HepG2 (cell line): ENCODE measurements at regions not wholly inside any gene's neighbourhood (a gene's known extent, or its start where the extent isn't known, plus 50 kb on each side); places are given as distances from the start of the nearest gene placed in this dataset.

ENCODE experiments used
- ATAC-seq: fragments of 200-7000 bp; cut with Tn5 transposase; 3 replicates; pipeline ENCODE4 v1.9.1; 2020; ENCODE audit warnings: mild to moderate bottlenecking, moderate library complexity
- BruUV-seq: library from RNA; stranded (reverse); fragments of 400-500 nt; replicated peaks from 2 replicates; lab custom pipeline; 2021; lab: Mats Ljungman, UMichigan
- CTCF ChIA-PET: fragments of 300-600 bp; formaldehyde crosslinking; extraction: SDS; loops from one replicate; lab custom pipeline; 2021; ENCODE audit warnings: low total read pairs, inconsistent platforms, low intra/inter-chr PET ratio; lab: Yijun Ruan, JAX
- POLR2A ChIA-PET: fragments of 350-600 bp; sonication (Branson Sonifier 250); formaldehyde crosslinking; loops from one replicate; lab custom pipeline; 2020; ENCODE audit warnings: antibody characterized with exemption, inconsistent platforms; lab: Yijun Ruan, JAX
- DNase-seq: peaks from one replicate; pipeline ENCODE4 v3.0.0-alpha.2; 2015; ENCODE audit warnings: low spot score
- FAIRE-seq: peaks from 3 replicates; lab custom pipeline; 2011; peaks lifted over from hg19 to GRCh38; lab: Jason Lieb, UNC
- H2AFZ ChIP-seq: one replicate; pipeline ENCODE4 v1.6.1; 2011; ENCODE audit warnings: low read length, inconsistent platforms
- H3K27ac ChIP-seq: fragments of 300-600 bp; 3 replicates; pipeline ENCODE4 v1.8.0; 2011; ENCODE audit warnings: mixed run types, mild to moderate bottlenecking, mixed read lengths, low read length, inconsistent platforms; ENCODE audit not compliant: insufficient read depth; ENCODE audit errors: extremely low read length
- H3K27me3 ChIP-seq, 2 experiments: fragments of 200-600 bp in 1 of 2; 2 replicates in 1 of 2; 3 replicates in 1 of 2; pipeline versions ENCODE4 v1.6.0 to v1.8.0; 2011; ENCODE audit warnings: low read length in 2 of 2, mild to moderate bottlenecking in 2 of 2, moderate library complexity in 2 of 2, inconsistent platforms in 1 of 2; ENCODE audit not compliant: insufficient read depth in 2 of 2, control insufficient read depth in 1 of 2
- H3K36me3 ChIP-seq, 2 experiments: fragments of 200-600 bp in 1 of 2; replicated peaks in 1 of 2; 2 replicates in 1 of 2; 3 replicates in 1 of 2; pipeline versions ENCODE4 v1.5.1 to v1.8.0; 2011; ENCODE audit warnings: low read length in 2 of 2, inconsistent platforms in 1 of 2; ENCODE audit not compliant: insufficient read depth in 2 of 2, control insufficient read depth in 1 of 2
- H3K4me1 ChIP-seq: 2 replicates; pipeline ENCODE4 v1.5.1; 2012; ENCODE audit warnings: low read length, inconsistent platforms; ENCODE audit not compliant: insufficient read depth
- H3K4me2 ChIP-seq: 2 replicates; pipeline ENCODE4 v1.6.0; 2011; ENCODE audit warnings: low read depth, low read length, inconsistent platforms
- H3K4me3 ChIP-seq, 3 experiments: fragments of 200-600 bp in 1 of 3; sonication (generic), shearing (Covaris generic) in 1 of 3; replicated peaks in 1 of 3; 2 replicates each; pipeline ENCODE4 v1.5.1; 2011 to 2016; ENCODE audit warnings: low read length in 3 of 3, inconsistent platforms in 2 of 3, low read depth in 2 of 3, mild to moderate bottlenecking in 2 of 3, control low read depth in 1 of 3, mixed read lengths in 1 of 3; ENCODE audit not compliant: insufficient read depth in 1 of 3
- H3K79me2 ChIP-seq: one replicate; pipeline ENCODE4 v1.6.1; 2011; ENCODE audit warnings: low read length, inconsistent platforms; ENCODE audit not compliant: insufficient read depth
- H3K9ac ChIP-seq: 2 replicates; pipeline ENCODE4 v1.6.0; 2011; ENCODE audit warnings: mild to moderate bottlenecking, low read depth, low read length, inconsistent platforms; ENCODE audit not compliant: insufficient read depth
- H3K9me3 ChIP-seq: 2 replicates; pipeline ENCODE4 v1.5.1; 2012; ENCODE audit warnings: mild to moderate bottlenecking, low read length
- H4K20me1 ChIP-seq: 2 replicates; pipeline ENCODE4 v1.6.0; 2011; ENCODE audit warnings: inconsistent platforms, mild to moderate bottlenecking, low read length, moderate library complexity; ENCODE audit not compliant: insufficient read depth
- GTF3A ChIP-seq: sonication (generic); formaldehyde crosslinking; conservative IDR thresholded peaks from 2 replicates; pipeline ENCODE4 v1.4.0; 2020; ENCODE audit warnings: mild to moderate bottlenecking, missing genetic modification reagents
- HOXD1 ChIP-seq: sonication (generic); formaldehyde crosslinking; IDR thresholded peaks from 2 replicates; pipeline ENCODE4 v1.5.0; 2020; ENCODE audit warnings: missing genetic modification reagents
- KLF15 ChIP-seq: sonication (generic); formaldehyde crosslinking; IDR thresholded peaks from 2 replicates; pipeline ENCODE4 v1.8.1; 2023; ENCODE audit warnings: borderline replicate concordance, mild to moderate bottlenecking, inconsistent platforms, missing genetic modification reagents, mixed read lengths
- MATR3 ChIP-seq: sonication (generic); formaldehyde crosslinking; IDR thresholded peaks from 2 replicates; pipeline ENCODE4 v1.4.0; 2020; ENCODE audit warnings: missing genetic modification reagents
- MBNL3 ChIP-seq: fragments of 250-450 bp; sonication (Bioruptor Pico); conservative IDR thresholded peaks from 2 replicates; pipeline ENCODE4 v1.8.0; 2022; ENCODE audit warnings: mild to moderate bottlenecking, inconsistent platforms
- NFE2 ChIP-seq: sonication (generic); formaldehyde crosslinking; IDR thresholded peaks from 2 replicates; pipeline ENCODE4 v1.4.0; 2020; ENCODE audit warnings: missing genetic modification reagents
- PRDM15 ChIP-seq: sonication (generic); formaldehyde crosslinking; IDR thresholded peaks from 2 replicates; pipeline ENCODE4 v1.4.0; 2020; ENCODE audit warnings: missing genetic modification reagents
- U2AF1 ChIP-seq: fragments of 200-400 bp; formaldehyde crosslinking; optimal IDR thresholded peaks from 2 replicates; pipeline ENCODE3; 2017; ENCODE audit warnings: mild to moderate bottlenecking, low read depth, low read length
- ZFP41 ChIP-seq: sonication (generic); formaldehyde crosslinking; IDR thresholded peaks from 2 replicates; pipeline ENCODE4 v1.4.0; 2020; ENCODE audit warnings: mild to moderate bottlenecking, missing genetic modification reagents, borderline replicate concordance
- ZKSCAN1 ChIP-seq: fragments of 150-350 bp; IDR thresholded peaks from 2 replicates; pipeline ENCODE4 v1.6.1; 2014; ENCODE audit warnings: low read length
- ZMAT5 ChIP-seq: sonication (generic); formaldehyde crosslinking; IDR thresholded peaks from 2 replicates; pipeline ENCODE4 v1.5.0; 2020; ENCODE audit warnings: mild to moderate bottlenecking, low read depth, missing genetic modification reagents, borderline replicate concordance
- ZMYM3 ChIP-seq: sonication (generic); formaldehyde crosslinking; IDR thresholded peaks from 2 replicates; pipeline ENCODE4 v1.5.1; 2020; ENCODE audit warnings: mild to moderate bottlenecking, missing genetic modification reagents
- ZNF20 ChIP-seq: sonication (generic); formaldehyde crosslinking; IDR thresholded peaks from 2 replicates; pipeline ENCODE4 v1.4.0; 2020; ENCODE audit warnings: mild to moderate bottlenecking, moderate library complexity, missing genetic modification reagents
- ZNF33A ChIP-seq: sonication (generic); formaldehyde crosslinking; IDR thresholded peaks from 2 replicates; pipeline ENCODE4 v1.5.1; 2020; ENCODE audit warnings: missing genetic modification reagents, mild to moderate bottlenecking, moderate library complexity, borderline replicate concordance
- ZNF605 ChIP-seq: sonication (generic); formaldehyde crosslinking; IDR thresholded peaks from 2 replicates; pipeline ENCODE4 v1.8.0; 2022; ENCODE audit warnings: mild to moderate bottlenecking, missing genetic modification reagents
- ZNF839 ChIP-seq: sonication (generic); formaldehyde crosslinking; IDR thresholded peaks from 2 replicates; pipeline ENCODE4 v1.4.0; 2020; ENCODE audit warnings: missing genetic modification reagents, mild to moderate bottlenecking, borderline replicate concordance
- WGBS: methylation state at CpG from one replicate; pipeline ENCODE4 v1.1.6; 2017; ENCODE audit warnings: low lambda C conversion rate; 5-methylcytosine and 5-hydroxymethylcytosine counted together
- in situ Hi-C: cut with HindIII; loops from 2 replicates; pipeline ENCODE4 v1.10.0; 2017; ENCODE audit warnings: low pct_unique_long_range_greater_than_20kb; ENCODE audit not compliant: extremely low pct_ligation_motif_present
- intact Hi-C: fragments of 100-400 bp; cut with micrococcal nuclease; formaldehyde crosslinking; loops from one replicate; pipeline ENCODE4 v1.10.0; 2022; ENCODE audit not compliant: unreplicated experiment

DNA sequence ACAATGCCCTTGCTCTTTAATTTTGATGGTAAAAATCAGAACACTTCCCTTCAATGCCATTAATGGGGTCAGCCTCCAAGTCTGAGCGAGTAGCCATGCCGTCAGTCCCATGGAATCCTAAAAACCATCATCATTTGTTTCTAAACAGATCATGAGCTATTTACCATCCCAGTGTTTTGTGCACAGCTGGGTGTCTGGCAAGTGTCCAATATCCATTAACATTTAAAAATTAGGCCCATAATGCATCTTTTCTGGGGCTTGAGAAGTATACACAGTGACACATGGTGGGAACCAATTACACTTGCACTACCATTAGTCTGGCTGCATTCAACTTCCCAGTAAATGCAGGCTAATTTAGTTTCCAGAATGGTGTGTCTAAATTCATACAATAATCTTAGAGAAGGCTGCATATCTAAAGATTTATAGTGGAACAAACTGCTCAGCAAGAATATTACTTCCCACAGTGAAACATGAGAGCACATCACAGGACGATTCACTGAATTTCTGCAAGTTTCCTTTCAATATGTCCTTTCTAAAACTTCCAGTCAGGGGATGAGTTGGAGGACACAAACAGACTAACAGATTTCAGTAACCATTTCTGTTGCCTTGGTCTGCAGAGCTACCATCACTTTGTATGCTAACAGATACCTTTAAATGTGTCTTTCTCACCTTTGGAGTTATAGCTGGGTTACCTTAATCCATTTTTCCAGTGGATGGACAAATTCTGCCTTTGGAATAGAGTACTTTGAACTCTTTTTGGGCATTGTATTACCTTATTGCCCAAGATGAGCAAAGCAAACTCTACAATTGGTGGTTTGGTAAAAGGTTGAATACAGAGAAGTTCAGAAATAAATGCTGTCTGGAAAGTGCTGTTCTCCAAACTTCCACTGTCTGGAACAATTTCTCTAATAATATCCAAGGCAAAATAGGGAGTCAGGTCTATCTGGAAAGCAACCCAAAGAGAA, 258.0 kb downstream of the PTBP2 start:
- H2AFZ ChIP-seq: no peak overlapping the region
- no peaks in the 10 kb centered on the region for H3K79me2 ChIP-seq
- ChIA-PET POLR2A (no interaction called here), CTCF (no interaction called here)
- H3K9me3 ChIP-seq: no peaks in the 10 kb centered on the region
- WGBS: 22% methylated on average over 3 of the region's 3 CpGs
- no peak overlapping the region for H3K4me3 ChIP-seq
- no peaks in the 10 kb centered on the region for H3K27me3 ChIP-seq
- BruUV-seq: no TSS peak
- in situ Hi-C loops: no loop called here
- DNase-seq (no peak), ATAC-seq (no peak), FAIRE-seq (no peak)
- no peaks in the 10 kb centered on the region for H3K4me1 ChIP-seq
- no peak overlapping the region for H3K9ac ChIP-seq
- H3K4me2 ChIP-seq: no peak overlapping the region
- intact Hi-C loops: no loop called here
- no peaks in the 10 kb centered on the region for H3K36me3 ChIP-seq
- TF ChIP-seq HOXD1 (CRISPR knock-in tag) (no peak), ZKSCAN1 (no peak), ZNF33A (CRISPR knock-in tag) (no peak), GTF3A (CRISPR knock-in tag) (no peak), MATR3 (CRISPR knock-in tag) (no peak), ZMYM3 (CRISPR knock-in tag) (no peak), ZNF839 (no peak), PRDM15 (CRISPR knock-in tag) (no peak), U2AF1 (no peak), MBNL3 (CRISPR knock-in tag) (no peak), KLF15 (no peak), ZNF20 (CRISPR knock-in tag) (no peak), NFE2 (CRISPR knock-in tag) (no peak), ZFP41 (CRISPR knock-in tag) (no peak), ZNF605 (no peak), ZMAT5 (CRISPR knock-in tag) (no peak)
- no peaks in the 10 kb centered on the region for H4K20me1 ChIP-seq
- no peak overlapping the region for H3K27ac ChIP-seq
